NCI-H2029 treated with DMSO at 0.1 percent for 48 hours (cell line): ENCODE measurements at regions not wholly inside any gene's neighbourhood (a gene's known extent, or its start where the extent isn't known, plus 50 kb on each side); places are given as distances from the start of the nearest gene placed in this dataset.
"Not testable (repeated sequence)": the region's sequence is repeated elsewhere in the genome, so short reads cannot be mapped to it uniquely, and the experiment has no call there.

Source experiments
- DNase-seq: peaks from one replicate; lab custom pipeline; 2025; lab: John Stamatoyannopoulos, UW

GRCh38 chr18:67135981-67136380 is 380.5 kb downstream of the DSEL start:
- no peak for DNase-seq

GRCh38 chr18:67134911-67135310 is 381.6 kb downstream of the DSEL start:
- DNase-seq: no peak

GRCh38 chr18:67133669-67134068 is 382.9 kb downstream of the DSEL start:
- DNase-seq: peak; percentile 53

- no peak for DNase-seq
Observed at GRCh38 chr18:67132919-67133318, 383.6 kb downstream of the DSEL start.

GRCh38 chr18:67131498-67131897 is 385.0 kb downstream of the DSEL start:
- DNase-seq: no peak

- not testable (repeated sequence) for DNase-seq
Observed at GRCh38 chr18:67126751-67127150, 389.8 kb downstream of the DSEL start.

- DNase-seq: no peak
Observed at GRCh38 chr18:67123901-67124300, 392.6 kb downstream of the DSEL start.

GRCh38 chr18:67117804-67118203 is 398.7 kb downstream of the DSEL start:
- no peak for DNase-seq

GRCh38 chr18:67109535-67109934 is 407.0 kb downstream of the DSEL start:
- DNase-seq: no peak

GRCh38 chr18:67108894-67109293 is 407.6 kb downstream of the DSEL start:
- no peak for DNase-seq

- peak; percentile 2 for DNase-seq
Observed at GRCh38 chr18:67104700-67105284, 411.7 kb downstream of the DSEL start.

GRCh38 chr18:67094123-67094522 is 422.4 kb downstream of the DSEL start:
- DNase-seq: no peak

- DNase-seq: no peak
Observed at GRCh38 chr18:67092141-67092540, 424.4 kb downstream of the DSEL start.

GRCh38 chr18:67081482-67082211 is 434.9 kb downstream of the DSEL start:
- DNase-seq: no peak

GRCh38 chr18:67080601-67081000 is 435.9 kb downstream of the DSEL start:
- DNase-seq: no peak

- no peak for DNase-seq
Observed at GRCh38 chr18:67074309-67074708, 442.2 kb downstream of the DSEL start.

- DNase-seq: no peak
Observed at GRCh38 chr18:67072791-67073190, 443.7 kb downstream of the DSEL start.

- no peak for DNase-seq
Observed at GRCh38 chr18:67068608-67069007, 447.9 kb downstream of the DSEL start.

GRCh38 chr18:67047334-67047733 is 443.4 kb upstream of the CDH19 start:
- DNase-seq: no peak

- no peak for DNase-seq
Observed at GRCh38 chr18:67043276-67043675, 439.4 kb upstream of the CDH19 start.

GRCh38 chr18:67041334-67041733 is 437.4 kb upstream of the CDH19 start:
- no peak for DNase-seq

- DNase-seq: no peak
Observed at GRCh38 chr18:67035026-67035425, 431.1 kb upstream of the CDH19 start.

GRCh38 chr18:67023059-67023458 is 419.2 kb upstream of the CDH19 start:
- DNase-seq: no peak

GRCh38 chr18:67010919-67011318 is 407.0 kb upstream of the CDH19 start:
- DNase-seq: no peak
